ENCODE measurements at regions not wholly inside any gene's neighbourhood (a gene's known extent, or its start where the extent isn't known, plus 50 kb on each side); places are given as distances from the start of the nearest gene placed in this dataset.

DNA sequence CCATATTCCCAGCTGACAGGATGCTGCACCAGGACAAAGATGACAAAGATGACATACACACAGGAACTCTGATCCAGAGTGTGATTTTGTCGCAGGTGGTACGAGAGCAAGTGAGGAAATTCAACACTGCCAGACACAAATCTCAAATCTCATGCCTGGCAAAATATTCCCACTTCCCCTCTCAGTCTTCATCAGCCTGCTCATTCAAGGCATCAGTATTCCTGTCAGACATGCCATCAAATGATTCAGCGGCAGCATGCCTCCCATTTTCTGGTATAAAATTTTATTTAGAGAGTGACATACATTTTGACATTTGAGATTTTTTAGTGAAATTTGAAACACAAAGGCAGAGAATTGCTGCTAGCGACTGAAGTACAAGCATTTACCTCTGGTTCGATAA is 228.1 kb upstream of the LMCD1 start:
- intact Hi-C loops (cut with micrococcal nuclease), result no loop called here

More for the DNA sequence above, 228.1 kb upstream of the LMCD1 start:
- Histone ChIP-seq H3K18ac (ENCODE audit: low read depth, low read length) (no peak overlapping the region), H3K4me2 (ENCODE audit: low read depth, low read length) (no peak overlapping the region), H3K56ac (ENCODE audit: extremely low read depth, insufficient read depth, low read length) (no peak overlapping the region), H3K36me3 (ENCODE audit: control insufficient read depth, insufficient read depth, low read length) (no peaks in the 10 kb centered on the region), H2BK15ac (ENCODE audit: low read depth, low read length) (no peak overlapping the region), H3K4me3 (ENCODE audit: insufficient read depth, low read depth, low read length) (no peak overlapping the region), H2BK20ac (ENCODE audit: low read depth, low read length) (no peak overlapping the region), H2BK5ac (ENCODE audit: low read depth, low read length, poor library complexity, severe bottlenecking) (no peak overlapping the region), H4K8ac (ENCODE audit: low read depth in 2 of 2, low read length in 2 of 2) (no peak overlapping the region), H3K79me1 (ENCODE audit: low read depth in 1 of 2, low read length in 2 of 2) (no peaks in the 10 kb centered on the region), H4K20me1 (ENCODE audit: insufficient read depth, low read length) (no peaks in the 10 kb centered on the region), H4K91ac (ENCODE audit: insufficient read depth, low read depth, low read length) (no peak overlapping the region), H3K9me1 (ENCODE audit: insufficient read depth, low read length) (no peaks in the 10 kb centered on the region), H3K9me3 (ENCODE audit: control insufficient read depth, insufficient read depth, low read length) (no peaks in the 10 kb centered on the region), H3K9ac (ENCODE audit: low read depth, low read length) (no peak overlapping the region), H2BK120ac (ENCODE audit: low read depth, low read length) (no peak overlapping the region), H2AK5ac (ENCODE audit: low read depth, low read length) (no peak overlapping the region), H3K4me1 (ENCODE audit: control insufficient read depth, insufficient read depth, low read length) (no peaks in the 10 kb centered on the region), H3K4ac (ENCODE audit: low read depth, low read length) (no peak overlapping the region), H3K27me3 (ENCODE audit: control insufficient read depth, insufficient read depth, low read length) (no peaks in the 10 kb centered on the region), H2AK9ac (replicated peaks; ENCODE audit: low read depth, low read length, poor library complexity) (no peak overlapping the region), H3K23ac (ENCODE audit: low read depth, low read length) (no peak overlapping the region), H3K14ac (replicated peaks; ENCODE audit: low read depth, low read length) (no peak overlapping the region), H2AFZ (replicated peaks; ENCODE audit: low read length, poor library complexity) (no peak overlapping the region), H3K27ac (ENCODE audit: insufficient read depth, low read length) (no peak overlapping the region), H4K5ac (ENCODE audit: low read depth, low read length) (no peak overlapping the region)
- ATAC-seq (ENCODE audit: low read depth) (no peak), DNase-seq (no peak)
- POLR2A ChIA-PET (ENCODE audit: unreplicated experiment), result no interaction called here
- in situ Hi-C loops (cut with MboI; ENCODE audit: low sequenced_read_pairs) (no loop called here), dilution Hi-C loops (cut with HindIII; ENCODE audit: low sequenced_read_pairs, unreplicated experiment) (no loop called here)
- CTCF ChIA-PET, result interaction anchor here (1.3 kb wide), 1 partner anchor 18 kb away, joined by 3 read pairs; no protein-coding TSS in a partner anchor
- no peak for TF ChIP-seq FOS (IDR thresholded peaks at IDR 0.05; ENCODE audit: low read depth, low read length)
- TF ChIP-seq RFX5 (IDR thresholded peaks at IDR 0.05; ENCODE audit: low read depth, low read length), result no peak
- TF ChIP-seq RCOR1 (IDR thresholded peaks at IDR 0.05; ENCODE audit: insufficient replicate concordance, low read length), result no peak
- TF ChIP-seq NFE2L2 (IDR thresholded peaks at IDR 0.05; ENCODE audit: low read depth, low read length), result no peak
- TF ChIP-seq, protein P1, sequence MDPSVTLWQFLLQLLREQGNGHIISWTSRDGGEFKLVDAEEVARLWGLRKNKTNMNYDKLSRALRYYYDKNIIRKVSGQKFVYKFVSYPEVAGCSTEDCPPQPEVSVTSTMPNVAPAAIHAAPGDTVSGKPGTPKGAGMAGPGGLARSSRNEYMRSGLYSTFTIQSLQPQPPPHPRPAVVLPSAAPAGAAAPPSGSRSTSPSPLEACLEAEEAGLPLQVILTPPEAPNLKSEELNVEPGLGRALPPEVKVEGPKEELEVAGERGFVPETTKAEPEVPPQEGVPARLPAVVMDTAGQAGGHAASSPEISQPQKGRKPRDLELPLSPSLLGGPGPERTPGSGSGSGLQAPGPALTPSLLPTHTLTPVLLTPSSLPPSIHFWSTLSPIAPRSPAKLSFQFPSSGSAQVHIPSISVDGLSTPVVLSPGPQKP (IDR thresholded peaks at IDR 0.05; ENCODE audit: borderline replicate concordance, low read depth, low read length), result no peak
- no peak for TF ChIP-seq MAZ (IDR thresholded peaks at IDR 0.05; ENCODE audit: borderline replicate concordance, low read depth, low read length)
- no peak for TF ChIP-seq BHLHE40 (IDR thresholded peaks at IDR 0.05; ENCODE audit: low read depth, low read length)
- no peak for TF ChIP-seq MXI1 (IDR thresholded peaks at IDR 0.05; ENCODE audit: borderline replicate concordance, low read depth, low read length)
- no peak for TF ChIP-seq CEBPB (IDR thresholded peaks at IDR 0.05; ENCODE audit: low read depth, low read length)
- TF ChIP-seq POLR2A (IDR thresholded peaks at IDR 0.05; ENCODE audit: low read depth, low read length), result no peak
- no peak for TF ChIP-seq CHD1 (IDR thresholded peaks at IDR 0.05; ENCODE audit: low read depth, low read length)
- TF ChIP-seq, protein P2, sequence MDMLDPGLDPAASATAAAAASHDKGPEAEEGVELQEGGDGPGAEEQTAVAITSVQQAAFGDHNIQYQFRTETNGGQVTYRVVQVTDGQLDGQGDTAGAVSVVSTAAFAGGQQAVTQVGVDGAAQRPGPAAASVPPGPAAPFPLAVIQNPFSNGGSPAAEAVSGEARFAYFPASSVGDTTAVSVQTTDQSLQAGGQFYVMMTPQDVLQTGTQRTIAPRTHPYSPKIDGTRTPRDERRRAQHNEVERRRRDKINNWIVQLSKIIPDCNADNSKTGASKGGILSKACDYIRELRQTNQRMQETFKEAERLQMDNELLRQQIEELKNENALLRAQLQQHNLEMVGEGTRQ (IDR thresholded peaks at IDR 0.05; ENCODE audit: low read depth, low read length), result no peak
- no TSS peak for BruUV-seq (replicated peaks)
- WGBS, 2 experiments (ENCODE audit: extremely low coverage in 2 of 2, insufficient read length in 1 of 2), result no CpG with 5 or more reads among the region's 5 CpGs

All from IMR-90 (cell line).